Activated CD4-positive, alpha-beta T cell treated with anti-CD3 and anti-CD28 coated beads for 4 hours (primary cell): ENCODE measurements at regions not wholly inside any gene's neighbourhood (a gene's known extent, or its start where the extent isn't known, plus 50 kb on each side); places are given as distances from the start of the nearest gene placed in this dataset.
A peak's percentile ranks its signal among the peaks of the same experiment; 100 is the strongest.

Experiments used
- DNase-seq, 2 donors: peaks; one replicate each; pipeline ENCODE4 v3.0.0-alpha.2; 2020

- DNase-seq: peak; percentile 46 to 57
Observed at GRCh38 chr4:36394352-36394903, 113.0 kb downstream of the DTHD1 start.

DNA sequence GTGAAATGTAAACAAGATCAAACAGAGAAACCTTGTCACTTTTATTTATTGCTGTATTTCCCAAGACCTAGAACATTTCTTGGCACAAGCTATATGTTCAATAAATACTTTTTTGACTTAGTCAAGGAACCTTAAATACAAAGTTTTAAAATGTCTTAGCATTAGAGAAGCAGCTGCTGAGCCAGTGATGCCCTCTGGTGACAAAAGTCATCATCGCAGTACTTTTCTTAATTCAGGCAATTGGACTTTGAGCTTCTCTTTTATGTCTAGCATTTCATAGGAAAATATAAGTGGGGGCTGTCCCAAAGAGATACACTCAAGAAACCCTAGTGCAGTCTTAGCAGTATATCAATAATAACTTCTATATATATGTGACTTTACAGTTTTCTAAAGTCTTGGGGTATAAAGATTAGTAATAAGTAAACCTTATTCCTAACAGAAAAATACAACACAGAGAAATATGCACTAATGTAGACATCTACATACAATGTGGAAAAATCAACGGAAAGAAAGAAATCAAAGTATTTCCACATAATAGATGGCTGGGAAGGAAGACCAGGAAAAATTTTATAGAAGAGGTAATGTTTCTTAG is 118.4 kb downstream of the DTHD1 start:
- peak; percentile 44 to 64 for DNase-seq

DNA sequence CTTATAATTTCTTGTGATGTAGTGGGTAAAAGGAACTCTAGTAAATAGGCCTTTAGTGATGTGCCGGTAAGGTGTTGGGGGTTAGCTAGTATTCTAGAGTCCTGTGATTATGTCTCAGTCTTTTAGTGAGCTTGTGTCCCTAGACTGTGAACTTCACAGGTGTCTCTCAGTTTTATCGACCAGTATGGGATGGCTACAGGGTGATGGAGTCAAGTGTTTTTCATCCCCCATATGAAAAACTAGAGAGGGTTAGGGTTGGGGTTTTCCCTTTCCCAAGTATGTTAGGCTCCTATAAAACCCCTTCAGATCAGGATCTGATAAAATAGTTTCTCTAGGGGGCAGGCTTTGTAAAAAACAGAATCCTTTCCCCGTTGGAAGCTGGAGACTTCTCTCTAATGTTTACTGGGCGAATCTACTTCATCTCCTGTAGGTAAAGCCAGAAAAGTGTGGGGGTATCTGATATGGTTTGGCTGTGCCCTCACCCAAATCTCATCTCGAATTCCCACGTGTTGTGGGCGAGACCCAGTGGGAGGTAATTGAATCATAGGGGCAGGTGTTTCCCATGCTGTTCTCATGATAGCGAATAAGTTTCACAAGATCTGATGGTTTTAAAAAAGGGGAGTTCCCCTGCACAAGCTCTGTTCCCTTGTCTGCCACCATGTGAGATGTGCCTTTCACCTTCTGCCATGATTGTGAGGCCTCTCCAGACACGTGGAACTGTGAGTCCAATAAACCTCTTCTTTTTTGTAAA is 120.8 kb downstream of the DTHD1 start:
- peak in 1 of 2 donors; percentile 4 for DNase-seq

DNA sequence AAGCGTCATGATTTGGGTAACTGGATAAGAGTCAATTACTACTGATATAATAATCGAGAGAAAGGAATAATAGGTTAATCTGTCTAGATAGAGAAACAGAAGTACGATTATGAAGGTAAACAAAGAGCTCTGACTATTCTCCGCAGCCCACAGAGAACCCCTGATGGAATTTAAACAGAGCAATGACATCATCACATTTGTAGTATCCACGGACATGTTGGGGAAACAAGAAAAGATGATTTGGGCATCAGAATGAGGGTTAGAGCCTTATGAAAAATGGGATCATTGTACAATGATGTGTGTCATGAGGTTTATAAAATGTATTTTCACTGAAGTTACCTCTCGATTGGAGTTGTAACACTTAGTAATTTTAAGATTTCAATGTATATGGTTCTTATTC is 129.9 kb downstream of the DTHD1 start:
- no peak for DNase-seq

GRCh38 chr4:36414248-36414647 is 132.8 kb downstream of the DTHD1 start:
- DNase-seq: no peak

DNA sequence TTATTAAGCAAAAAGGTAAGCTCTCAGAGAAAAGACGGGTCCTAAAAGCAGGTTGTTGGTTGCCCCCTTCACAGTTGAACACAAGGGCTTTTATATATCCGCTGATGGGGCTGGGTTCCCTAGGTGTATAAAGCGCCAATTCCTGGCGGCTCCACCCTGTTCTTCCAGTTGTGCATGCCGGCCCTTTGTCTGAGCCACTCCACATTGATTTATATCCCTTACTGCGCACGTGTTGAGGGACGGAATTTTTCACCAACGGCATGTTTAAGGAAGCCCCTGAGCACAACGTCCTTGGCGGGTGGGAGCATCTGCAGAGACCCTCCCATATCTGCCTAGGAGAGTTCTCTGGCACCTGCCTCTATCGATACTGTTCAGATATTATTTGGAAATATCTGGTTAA is 135.7 kb downstream of the DTHD1 start:
- DNase-seq: no peak

DNA sequence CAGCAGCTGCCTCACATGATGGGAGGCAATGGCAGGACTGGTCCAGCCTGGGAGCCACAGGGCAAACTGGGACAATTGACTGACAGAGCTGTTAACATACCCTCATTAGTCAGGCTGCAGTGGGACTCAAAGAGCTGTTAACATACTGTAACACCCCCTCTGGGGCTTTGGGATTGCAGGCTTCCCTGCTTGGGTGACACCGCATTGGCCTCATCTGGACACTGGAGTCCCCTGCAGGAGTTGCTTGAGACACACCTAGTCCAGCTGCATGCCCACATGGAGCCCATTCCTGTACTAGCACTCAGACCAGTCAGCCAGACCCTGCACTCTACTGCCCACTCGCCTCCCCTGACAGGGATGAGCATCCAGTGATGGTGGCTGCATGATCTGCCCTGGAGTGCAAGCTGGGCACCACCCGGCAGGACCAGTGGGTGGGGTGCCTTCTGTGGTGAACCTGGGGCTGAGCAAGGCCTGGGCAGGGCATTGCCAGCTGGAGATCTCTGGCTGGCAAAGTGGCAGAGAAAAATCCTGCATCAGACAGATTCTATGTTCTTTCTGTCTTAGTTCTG is 138.8 kb downstream of the DTHD1 start:
- no peak for DNase-seq

DNA sequence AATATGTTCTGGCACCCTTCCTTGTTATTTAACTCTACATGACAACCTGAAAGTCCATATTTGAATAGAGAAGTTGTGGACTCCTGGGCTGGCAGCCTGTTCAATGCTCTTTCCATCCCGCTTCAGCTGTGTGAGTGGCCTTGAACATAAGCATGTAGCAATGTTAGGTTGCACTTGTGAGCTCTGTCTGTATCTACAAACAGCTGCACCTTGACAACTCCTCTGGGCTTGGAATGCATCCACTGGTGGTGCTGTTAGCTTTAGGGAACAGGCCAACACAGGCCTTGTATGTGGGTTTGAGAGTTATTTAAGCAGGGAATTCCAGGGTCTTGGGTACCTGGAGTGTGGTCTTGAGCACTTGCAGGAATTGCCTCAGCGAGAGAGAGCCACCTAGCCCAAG is 141.2 kb downstream of the DTHD1 start:
- DNase-seq: no peak

GRCh38 chr4:36426741-36427140 is 145.3 kb downstream of the DTHD1 start:
- DNase-seq: no peak

- no peak for DNase-seq
Observed at GRCh38 chr4:36427696-36428095, 146.3 kb downstream of the DTHD1 start.

DNA sequence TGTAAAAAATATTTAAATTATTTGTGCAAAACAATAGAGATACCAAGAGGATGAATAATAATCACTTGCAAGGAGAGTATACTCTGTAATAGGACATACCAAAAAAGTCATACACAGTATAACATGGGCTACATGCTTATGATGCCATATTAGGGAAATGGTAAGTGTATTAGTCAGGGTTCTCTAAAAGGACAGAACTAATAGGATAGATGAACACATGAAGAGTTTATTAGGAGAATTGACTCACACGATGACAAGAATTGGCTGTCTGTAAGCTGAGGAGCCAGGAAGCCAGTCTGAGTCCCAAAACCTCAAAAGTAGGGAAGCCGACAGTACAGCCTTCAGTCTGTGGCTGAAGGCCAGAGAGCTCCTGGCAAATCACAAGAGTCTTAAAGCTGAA is 151.2 kb downstream of the DTHD1 start:
- no peak for DNase-seq

- no peak for DNase-seq
Observed at GRCh38 chr4:36439556-36439955, 158.1 kb downstream of the DTHD1 start.

GRCh38 chr4:36445480-36445879 is 164.1 kb downstream of the DTHD1 start:
- no peak for DNase-seq

GRCh38 chr4:36446275-36446674 is 164.9 kb downstream of the DTHD1 start:
- DNase-seq: no peak

GRCh38 chr4:36461344-36461743 is 179.9 kb downstream of the DTHD1 start:
- DNase-seq: no peak

DNA sequence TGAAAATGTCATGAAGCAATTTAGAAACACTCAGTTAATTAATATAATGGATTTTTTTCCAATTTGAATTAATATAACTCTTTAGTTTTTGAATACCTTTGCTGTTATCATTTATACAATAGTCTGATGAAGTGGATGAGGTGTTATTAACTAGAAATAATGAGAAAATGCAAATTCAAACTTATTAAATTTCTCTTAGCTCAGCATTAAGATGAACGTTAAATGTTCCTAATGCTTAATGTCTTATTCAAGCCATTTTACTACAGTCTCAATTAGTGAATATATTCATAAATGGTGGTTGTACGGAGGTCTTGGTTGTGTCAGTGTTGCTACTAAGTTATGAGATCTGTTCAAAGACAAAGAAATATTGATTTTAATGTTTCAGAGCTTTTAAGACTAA is 186.3 kb downstream of the DTHD1 start:
- DNase-seq: no peak

DNA sequence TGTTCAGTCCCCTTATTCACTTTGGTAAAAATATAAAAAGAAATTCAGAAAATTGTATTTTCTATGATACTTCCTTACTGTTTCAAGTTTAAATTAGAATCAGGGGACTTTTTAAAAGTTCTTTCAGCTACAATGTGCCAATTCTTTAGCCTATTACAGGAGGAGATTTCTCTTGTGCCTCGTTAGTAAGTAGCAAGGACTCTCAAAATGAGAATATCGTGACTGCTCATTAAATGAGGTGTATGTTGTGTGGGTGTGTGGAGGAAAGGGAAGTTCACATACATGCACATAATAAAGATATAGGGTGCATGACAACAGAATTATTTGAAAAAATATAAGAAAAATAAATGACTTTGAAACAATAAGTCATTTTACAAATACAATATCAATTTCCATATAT is 190.5 kb downstream of the DTHD1 start:
- no peak for DNase-seq

DNA sequence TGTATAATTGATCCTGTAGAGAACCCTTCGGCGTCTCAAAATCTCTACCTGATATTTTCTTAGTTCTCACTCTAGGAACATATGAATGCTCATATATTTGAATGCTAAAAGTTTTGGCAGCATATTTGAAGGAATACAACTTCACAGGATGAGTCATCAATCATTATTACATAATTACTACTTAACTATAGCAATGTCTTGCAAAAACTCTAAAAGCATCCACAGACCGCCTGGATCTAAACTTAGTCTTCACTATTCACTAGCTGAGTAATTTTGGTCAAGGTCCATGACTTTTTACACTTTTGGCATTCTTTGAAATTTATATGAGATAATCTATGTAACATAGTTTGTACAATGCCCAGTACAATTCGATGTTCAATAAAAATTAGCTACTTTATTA is 194.7 kb downstream of the DTHD1 start:
- DNase-seq: no peak

DNA sequence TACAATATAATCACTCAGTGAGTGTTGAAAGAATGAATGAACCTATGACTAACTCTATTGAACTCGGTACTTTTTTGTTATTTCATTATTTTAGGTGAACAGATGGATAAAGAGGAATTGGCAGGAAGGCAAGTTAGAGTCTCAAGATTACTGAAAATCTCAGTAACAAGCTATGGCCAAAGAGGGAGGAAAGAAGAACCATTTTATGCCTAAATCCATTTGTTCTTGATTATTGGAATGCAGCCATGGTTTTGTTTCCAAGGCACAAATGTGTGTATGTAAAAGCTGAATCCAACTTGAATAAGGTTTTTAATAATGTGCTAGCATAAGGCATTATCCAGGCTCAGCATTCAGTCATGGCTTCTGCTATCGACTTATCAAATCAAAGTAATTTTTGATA is 196.4 kb downstream of the DTHD1 start:
- DNase-seq: no peak

- DNase-seq: no peak
Observed at GRCh38 chr4:36485885-36486284, 204.5 kb downstream of the DTHD1 start.

DNA sequence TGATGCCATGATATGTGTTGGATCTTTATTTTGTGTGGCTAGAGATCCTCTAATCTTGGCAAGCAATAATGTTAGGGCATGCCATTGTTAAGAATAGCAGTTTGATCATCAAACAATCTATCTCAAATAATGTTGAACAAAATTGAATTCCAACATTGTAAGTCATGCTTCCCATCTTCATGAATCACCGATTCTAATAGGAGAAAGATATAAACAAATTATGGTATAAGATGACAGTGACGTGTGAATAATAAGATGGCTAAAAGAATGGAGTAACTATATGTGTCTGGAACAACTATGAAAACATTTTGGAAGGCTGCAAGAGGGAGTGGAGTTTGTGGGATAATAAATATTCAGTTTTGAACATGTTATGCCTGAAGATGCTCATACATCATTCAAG is 208.4 kb downstream of the DTHD1 start:
- no peak for DNase-seq

GRCh38 chr4:36492041-36492440 is 210.6 kb downstream of the DTHD1 start:
- no peak for DNase-seq

- DNase-seq: no peak
Observed at GRCh38 chr4:36492590-36492989, 211.2 kb downstream of the DTHD1 start.

- DNase-seq: no peak
Observed at GRCh38 chr4:36493251-36493650, 211.8 kb downstream of the DTHD1 start.
